GM19324 (cell line): ENCODE measurements at regions not wholly inside any gene's neighbourhood (a gene's known extent, or its start where the extent isn't known, plus 50 kb on each side); places are given as distances from the start of the nearest gene placed in this dataset.
"Not testable (repeated sequence)": the region's sequence is repeated elsewhere in the genome, so short reads cannot be mapped to it uniquely, and the experiment has no call there.

ENCODE experiments used
- ATAC-seq: cut with Tn5 transposase; IDR thresholded peaks from one replicate; pipeline ENCODE4 v1.9.1; 2021; ENCODE audit warnings: mild to moderate bottlenecking, moderate library complexity; ENCODE audit not compliant: unreplicated experiment, low FRiP score

DNA sequence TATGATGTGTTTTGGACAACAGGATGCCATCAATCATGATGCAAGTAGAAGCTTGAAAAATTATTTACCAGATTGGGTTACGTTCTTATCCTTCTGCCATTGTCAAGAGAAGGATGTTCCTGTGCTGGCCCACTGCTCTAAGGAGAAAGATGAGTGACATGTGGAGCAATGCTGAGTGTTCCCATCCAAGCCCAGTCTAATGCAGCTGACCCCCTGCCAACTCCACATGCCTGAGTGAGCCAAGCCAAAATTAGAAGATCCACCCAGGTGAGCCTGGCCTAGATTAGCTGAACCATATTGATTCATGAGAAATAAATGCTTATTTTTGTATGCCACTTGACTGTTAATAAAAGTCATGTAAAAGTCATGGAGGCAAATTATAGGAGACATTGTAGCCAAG is 446.5 kb downstream of the CNTN3 start:
- ATAC-seq: no peak

DNA sequence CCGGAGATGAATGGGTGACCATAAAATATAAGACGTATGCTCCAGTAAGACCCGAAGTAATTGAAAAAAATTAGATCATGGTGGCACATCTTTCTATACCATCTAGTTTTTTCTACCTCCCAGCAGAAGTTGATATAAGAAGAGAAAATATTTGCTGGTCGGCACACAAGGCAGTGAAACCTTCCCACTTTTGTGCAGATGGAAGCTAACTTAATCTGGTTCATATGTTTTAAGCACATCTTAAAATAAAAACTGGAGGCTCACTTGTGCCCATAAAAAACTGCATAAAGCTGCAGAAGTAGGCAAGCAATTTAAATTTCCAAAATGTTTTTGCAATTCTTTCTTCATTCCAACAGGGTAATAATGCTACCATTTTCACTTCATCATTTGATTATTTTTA is 449.2 kb downstream of the CNTN3 start:
- ATAC-seq: no peak

- ATAC-seq: no peak
Observed at GRCh38 chr3:74149466-74149865, 465.0 kb downstream of the CNTN3 start.

GRCh38 chr3:74145277-74145676 is 469.2 kb downstream of the CNTN3 start:
- ATAC-seq: no peak

DNA sequence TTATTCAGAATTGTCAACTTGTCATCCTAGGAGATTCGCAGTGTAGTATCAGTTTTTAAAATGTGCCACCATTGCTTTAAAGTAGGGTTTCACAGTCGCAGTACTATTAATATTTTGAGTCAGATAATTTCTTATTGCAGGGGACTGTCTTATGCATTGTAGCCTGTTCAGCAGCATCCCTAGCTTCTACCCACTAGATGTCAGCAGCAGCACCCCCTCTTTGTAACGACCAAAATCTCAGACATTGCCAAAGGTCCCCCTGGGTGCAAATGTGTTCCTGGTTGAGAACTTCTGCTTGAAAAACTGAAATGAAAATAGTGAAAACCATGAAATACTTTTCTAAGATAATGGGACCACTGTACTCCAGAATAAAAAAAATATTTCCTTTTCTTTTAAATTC is 474.8 kb downstream of the CNTN3 start:
- ATAC-seq: no peak

DNA sequence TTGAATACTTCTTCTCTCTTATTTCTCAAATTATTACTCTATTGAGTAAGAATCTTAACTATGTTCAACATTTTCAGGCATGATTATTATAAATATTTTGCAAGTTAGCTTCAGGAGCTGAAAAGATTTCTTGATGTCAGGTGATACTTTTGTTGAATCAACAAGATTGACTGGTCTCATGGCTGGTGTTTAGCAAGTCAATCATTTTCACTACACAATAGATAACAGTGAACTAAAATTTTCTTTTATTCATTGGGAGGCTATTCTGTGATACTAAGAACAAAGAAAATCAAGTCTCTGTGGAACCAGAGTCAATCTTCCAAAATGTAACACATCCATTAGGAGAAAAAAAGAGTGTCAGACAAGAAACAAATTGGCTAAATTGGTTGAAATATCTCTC is 476.7 kb downstream of the CNTN3 start:
- no peak for ATAC-seq

DNA sequence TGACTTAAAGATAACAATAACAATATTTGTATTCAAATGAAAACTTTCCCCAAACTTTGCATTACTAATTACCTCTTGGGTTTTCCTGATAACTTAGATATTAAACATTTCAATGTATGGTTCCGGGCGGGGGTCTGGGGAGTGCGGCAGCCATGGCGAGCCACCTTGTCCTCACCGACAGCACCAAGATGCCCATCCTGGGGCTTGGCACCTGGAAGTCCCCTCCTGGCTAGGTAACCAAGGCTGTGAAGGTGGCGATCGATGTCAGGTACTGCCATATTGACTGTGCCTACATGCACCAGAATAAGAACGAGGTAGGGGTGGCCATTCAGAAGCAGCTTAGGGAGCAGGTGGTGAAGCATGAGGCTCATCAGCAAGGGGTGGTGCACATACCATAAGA is 478.7 kb downstream of the CNTN3 start:
- no peak for ATAC-seq

GRCh38 chr3:74134831-74135230 is 479.6 kb downstream of the CNTN3 start:
- ATAC-seq: no peak

- not testable (repeated sequence) for ATAC-seq
Observed at GRCh38 chr3:74131546-74132328, 482.7 kb downstream of the CNTN3 start.

GRCh38 chr3:74129611-74130010 is 484.8 kb downstream of the CNTN3 start:
- ATAC-seq: no peak

GRCh38 chr3:74129056-74129455 is 485.4 kb downstream of the CNTN3 start:
- no peak for ATAC-seq

- ATAC-seq: no peak
Observed at GRCh38 chr3:74127256-74127655, 487.2 kb downstream of the CNTN3 start.

- ATAC-seq: no peak
Observed at GRCh38 chr3:74124782-74125181, 489.7 kb downstream of the CNTN3 start.

DNA sequence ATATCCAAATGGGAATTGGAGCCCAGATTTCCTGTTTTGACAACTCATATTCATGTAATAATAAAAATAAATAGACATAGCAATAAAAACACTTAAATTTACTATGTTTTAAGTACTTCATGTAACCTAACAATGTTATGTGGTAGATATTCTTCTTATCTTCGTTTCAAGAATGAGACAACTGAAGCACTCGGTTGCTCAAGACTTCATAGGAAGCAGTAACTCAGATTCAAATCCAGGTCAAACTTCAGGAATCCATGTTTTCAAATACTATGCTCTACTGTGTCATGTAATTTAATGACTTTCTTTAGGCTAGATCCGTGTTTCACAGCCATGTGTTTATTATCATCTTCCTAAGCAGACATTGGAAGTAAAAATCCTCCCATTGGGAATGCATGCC is 492.2 kb downstream of the CNTN3 start:
- no peak for ATAC-seq

GRCh38 chr3:74121761-74122160 is 492.7 kb downstream of the CNTN3 start:
- no peak for ATAC-seq

GRCh38 chr3:74119221-74119620 is 494.5 kb upstream of the PDZRN3 start:
- ATAC-seq: no peak

DNA sequence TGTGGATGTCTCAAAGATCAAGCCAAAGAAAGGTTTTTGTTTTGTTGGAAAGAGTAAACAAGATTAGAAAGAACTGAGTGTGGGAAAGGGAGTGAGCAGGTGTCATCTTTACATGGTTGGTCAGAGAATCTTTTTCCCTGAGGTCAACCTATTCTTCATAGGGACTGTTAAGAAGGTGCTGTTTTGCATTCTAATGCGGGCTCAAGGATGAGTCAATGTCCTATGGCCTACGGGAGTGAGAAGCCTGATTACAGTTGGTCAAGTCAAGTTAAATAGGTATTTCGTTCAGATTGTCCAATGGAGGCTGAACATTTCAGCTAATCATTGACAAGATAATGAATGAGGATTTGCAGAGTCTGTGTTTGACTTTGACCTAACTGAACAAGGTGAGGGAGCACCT is 491.2 kb upstream of the PDZRN3 start:
- ATAC-seq: no peak

- ATAC-seq: no peak
Observed at GRCh38 chr3:74107451-74107850, 482.7 kb upstream of the PDZRN3 start.

- no peak for ATAC-seq
Observed at GRCh38 chr3:74106925-74107324, 482.2 kb upstream of the PDZRN3 start.

DNA sequence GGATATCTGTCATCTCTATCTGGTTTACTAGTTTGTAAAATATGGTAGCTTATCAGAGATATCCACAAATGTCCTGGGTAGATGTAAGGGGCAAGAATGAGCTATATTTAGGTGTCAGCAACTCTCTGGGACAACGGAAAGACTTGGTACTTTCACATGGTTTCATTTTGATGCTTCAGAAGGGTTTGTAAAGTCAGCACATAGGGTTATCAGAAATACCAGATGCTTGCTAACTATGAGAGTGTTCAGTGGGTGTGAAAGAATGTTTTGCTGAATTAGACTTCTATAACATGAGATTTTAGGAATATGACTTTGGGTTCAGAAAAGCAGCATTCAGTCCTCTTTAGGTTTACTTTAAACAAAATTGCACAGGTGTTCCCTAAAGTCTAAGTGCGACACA is 466.5 kb upstream of the PDZRN3 start:
- ATAC-seq: no peak

- ATAC-seq: no peak
Observed at GRCh38 chr3:74089814-74090213, 465.1 kb upstream of the PDZRN3 start.

DNA sequence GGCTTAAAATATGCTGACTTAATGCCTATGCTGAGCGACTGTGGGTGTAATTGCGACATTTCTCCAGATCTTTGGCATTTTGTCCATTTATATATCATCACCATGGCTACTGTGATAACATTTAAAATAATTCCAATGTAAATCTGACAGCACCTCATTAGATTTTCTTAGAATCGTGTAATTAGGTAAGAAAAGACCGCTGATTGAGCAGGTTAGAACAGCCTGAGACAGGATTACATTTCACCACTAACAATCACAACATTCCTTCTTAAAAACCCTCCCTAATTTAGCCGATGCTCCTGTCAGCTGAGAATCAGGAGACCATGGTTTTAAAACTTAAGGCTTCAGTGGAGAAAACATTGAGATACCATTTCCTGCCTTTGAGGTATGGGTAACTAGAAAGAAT is 455.3 kb upstream of the PDZRN3 start:
- no peak for ATAC-seq

DNA sequence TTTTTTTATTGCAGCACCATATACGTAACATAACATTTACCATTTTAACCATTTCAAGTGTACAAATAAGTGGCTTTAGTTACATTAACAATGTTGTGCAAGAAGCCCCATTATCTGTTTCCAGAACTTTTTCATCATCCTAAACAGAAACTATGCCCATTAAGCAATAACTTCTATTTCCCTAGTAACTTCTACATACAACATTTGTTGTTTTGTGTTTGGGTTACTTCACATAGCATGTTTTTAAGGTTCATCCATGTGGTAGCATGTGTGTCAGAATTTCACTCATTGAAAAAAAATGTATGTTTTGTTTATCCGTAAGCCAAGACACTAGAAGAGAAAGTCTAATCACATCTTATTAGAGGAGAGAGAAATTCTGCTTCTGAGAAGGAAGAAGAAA is 450.5 kb upstream of the PDZRN3 start:
- no peak for ATAC-seq
